Spleen (tissue), 11 donors: ENCODE measurements at regions not wholly inside any gene's neighbourhood (a gene's known extent, or its start where the extent isn't known, plus 50 kb on each side); places are given as distances from the start of the nearest gene placed in this dataset.

ENCODE experiments used
- DNase-seq: peaks from one replicate; pipeline ENCODE4 v3.0.0-alpha.2; 2020
- H3K27ac ChIP-seq, 8 donors: fragments of 200-600 bp; sonication (generic) in 7 of 8; 1 replicate in 4 of 8; 2 replicates in 4 of 8; pipeline versions ENCODE4 v1.5.0 to v1.8.0; 2016 to 2021; ENCODE audit warnings: inconsistent platforms in 4 of 8, mild to moderate bottlenecking in 4 of 8, moderate library complexity in 1 of 8
- H3K27me3 ChIP-seq, 7 donors: fragments of 200-600 bp; sonication (generic) in 6 of 7; replicated peaks in 1 of 7; 1 replicate in 4 of 7; 2 replicates in 3 of 7; pipeline versions ENCODE4 v1.5.0 to v1.8.0; 2016 to 2021; ENCODE audit warnings: inconsistent platforms in 3 of 7, mild to moderate bottlenecking in 1 of 7
- H3K36me3 ChIP-seq, 6 donors: fragments of 200-600 bp; sonication (generic) in 5 of 6; 1 replicate in 4 of 6; 2 replicates in 2 of 6; pipeline versions ENCODE4 v1.5.0 to v1.8.0; 2016 to 2021; ENCODE audit warnings: inconsistent platforms in 2 of 6
- H3K4me1 ChIP-seq, 6 donors: fragments of 200-600 bp; sonication (generic) in 5 of 6; 1 replicate in 3 of 6; 2 replicates in 3 of 6; pipeline versions ENCODE4 v1.5.0 to v1.8.0; 2016 to 2021; ENCODE audit warnings: inconsistent platforms in 3 of 6
- H3K4me3 ChIP-seq, 8 donors: fragments of 200-600 bp; sonication (generic) in 7 of 8; 1 replicate in 4 of 8; 2 replicates in 4 of 8; pipeline versions ENCODE4 v1.5.0 to v1.8.0; 2016 to 2021; ENCODE audit warnings: inconsistent platforms in 4 of 8, mild to moderate bottlenecking in 4 of 8, moderate library complexity in 2 of 8
- H3K9me3 ChIP-seq, 8 donors: fragments of 200-600 bp; sonication (generic) in 7 of 8; 1 replicate in 4 of 8; 2 replicates in 4 of 8; pipeline versions ENCODE4 v1.5.0 to v1.8.0; 2016 to 2021; ENCODE audit warnings: inconsistent platforms in 4 of 8
- CTCF ChIP-seq, 11 experiments: fragments of 200-600 bp in 7 of 11; fragments of 450-650 bp in 4 of 11; sonication (generic) in 4 of 11; IDR thresholded peaks in 8 of 11; conservative IDR thresholded peaks in 3 of 11; 1 replicate in 7 of 11; 2 replicates in 4 of 11; pipeline versions ENCODE4 v1.4.0 to v1.8.0; 2016 to 2021; ENCODE audit warnings: antibody characterized with exemption in 11 of 11, inconsistent platforms in 4 of 11, mild to moderate bottlenecking in 1 of 11
- POLR2A ChIP-seq, 3 donors: fragments of 450-650 bp; IDR thresholded peaks; one replicate each; pipeline ENCODE4 v1.5.1; 2017; ENCODE audit warnings: antibody characterized with exemption in 3 of 3, mild to moderate bottlenecking in 1 of 3
- POLR2AphosphoS5 ChIP-seq, 3 donors: sonication (generic); formaldehyde crosslinking; IDR thresholded peaks; one replicate each; pipeline ENCODE4 v1.5.1; 2017; ENCODE audit warnings: antibody characterized with exemption in 3 of 3
- WGBS, 5 donors: extraction: QIAGEN DNeasy Blood & Tissue Kit in 3 of 5; methylation state at CpG; one replicate each; pipeline versions ENCODE4 v1.1.5 to v1.1.7; 2013 to 2018; 5-methylcytosine and 5-hydroxymethylcytosine counted together
- intact Hi-C: fragments of 100-400 bp; cut with DNase I; formaldehyde crosslinking; loops from one replicate; pipeline ENCODE4 v1.15.0; 2023; ENCODE audit warnings: low total_unique reads
- donor health status: healthy with polysubstance abuse.
- donor health status: DM: no; HTN: no; CAD: no; lungs with moderate emphysema.
- donor health status: DM: no; HTN: no; CAD: no.
- donor health status: Bipolar disorder and iron deficiency.
- donor health status: healthy.
- donor health status: DM: no; HTN: no; CAD: no.
- donor health status: DM: yes; HTN: yes; CAD: no.

DNA sequence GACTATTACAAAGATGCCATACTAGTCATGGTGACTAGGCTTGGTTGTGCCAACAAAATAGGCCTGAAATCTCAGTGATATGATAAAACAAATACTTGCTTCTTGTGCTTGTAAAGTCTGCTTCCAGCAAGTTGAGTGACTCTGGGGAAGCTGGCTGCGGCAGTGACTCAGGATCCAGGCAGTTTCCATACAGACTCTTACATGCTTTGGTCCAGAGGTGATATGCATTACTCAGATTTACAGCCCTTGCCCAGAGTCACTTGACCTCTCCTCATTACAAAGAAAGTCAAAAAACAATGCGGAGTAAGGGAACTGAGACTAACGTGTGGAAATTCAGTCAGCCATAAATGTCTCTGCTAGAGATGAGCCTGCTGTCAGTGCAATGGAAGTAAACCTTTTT lies 387.5 kb downstream of the KCNA4 start:
- H3K4me1 ChIP-seq, result no peaks in the 10 kb centered on the region

DNA sequence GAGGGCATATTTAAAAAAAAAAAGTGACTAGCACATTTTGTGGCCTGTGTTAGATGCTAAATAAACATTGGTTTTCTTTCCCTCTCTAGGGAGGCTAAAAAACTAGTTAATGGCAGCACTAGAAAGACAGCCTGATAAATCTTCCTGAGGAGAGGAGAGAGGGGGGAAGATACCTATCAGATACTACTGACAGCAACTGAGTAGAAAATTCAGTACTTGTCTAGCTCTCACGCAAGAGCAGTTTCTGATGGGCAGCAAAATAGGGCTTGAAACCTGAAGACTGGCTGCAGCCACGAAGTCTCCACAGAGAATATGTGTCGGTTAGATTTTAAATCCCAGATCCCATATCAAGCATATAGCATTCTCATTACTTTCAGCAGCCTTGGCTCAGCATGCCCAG lies 388.2 kb downstream of the KCNA4 start:
- Histone ChIP-seq H3K36me3 (no peaks in the 10 kb centered on the region), H3K4me1 (no peaks in the 10 kb centered on the region), H3K4me3 (no peak overlapping the region), H3K27me3 (no peaks in the 10 kb centered on the region), H3K9me3 (no peaks in the 10 kb centered on the region), H3K27ac (no peak overlapping the region)
- no peak for TF ChIP-seq POLR2A (IDR thresholded peaks at IDR 0.05)
- no peak for TF ChIP-seq CTCF (IDR thresholded peaks at IDR 0.05 in 8 of 11, conservative IDR thresholded peaks at IDR 0.05 in 3 of 11)
- TF ChIP-seq POLR2AphosphoS5 (IDR thresholded peaks at IDR 0.05), result no peak
- DNase-seq, result no peak
- WGBS, 5 donors, result 74 to 87% (median 80%) methylated on average over 3 of the region's 3 CpGs
- intact Hi-C loops, result no loop called here

More for the DNA sequence above, 387.5 kb downstream of the KCNA4 start:
- Histone ChIP-seq H3K4me3 (no peak overlapping the region), H3K9me3 (no peaks in the 10 kb centered on the region), H3K27ac (no peak overlapping the region), H3K36me3 (no peaks in the 10 kb centered on the region), H3K27me3 (no peaks in the 10 kb centered on the region)
- no peak for TF ChIP-seq POLR2A (IDR thresholded peaks at IDR 0.05)
- no peak for TF ChIP-seq CTCF (IDR thresholded peaks at IDR 0.05 in 8 of 11, conservative IDR thresholded peaks at IDR 0.05 in 3 of 11)
- TF ChIP-seq POLR2AphosphoS5 (IDR thresholded peaks at IDR 0.05), result no peak
- DNase-seq, result no peak
- intact Hi-C loops, result no loop called here
- WGBS, 5 donors, result 73 to 87% (median 81%) methylated on average over 3 of the region's 3 CpGs

GRCh38 chr11:29627541-29627940 lies 389.3 kb downstream of the KCNA4 start:
- TF ChIP-seq CTCF (IDR thresholded peaks at IDR 0.05 in 8 of 11, conservative IDR thresholded peaks at IDR 0.05 in 3 of 11), result no peak
- TF ChIP-seq POLR2A (IDR thresholded peaks at IDR 0.05), result no peak
- TF ChIP-seq POLR2AphosphoS5 (IDR thresholded peaks at IDR 0.05), result no peak
- 62 to 84% (median 74%) methylated on average over 1 of the region's 1 CpG for WGBS, 5 donors
- H3K27me3 ChIP-seq, result no peaks in the 10 kb centered on the region
- H3K9me3 ChIP-seq, result no peaks in the 10 kb centered on the region
- H3K36me3 ChIP-seq, result no peaks in the 10 kb centered on the region
- H3K4me1 ChIP-seq, result no peaks in the 10 kb centered on the region
- H3K4me3 ChIP-seq, result no peak overlapping the region
- intact Hi-C loops, result no loop called here
- no peak for DNase-seq
- no peak overlapping the region for H3K27ac ChIP-seq

GRCh38 chr11:29623144-29623722 lies 393.6 kb downstream of the KCNA4 start:
- Histone ChIP-seq H3K36me3 (no peaks in the 10 kb centered on the region), H3K4me1 (no peaks in the 10 kb centered on the region), H3K4me3 (no peak overlapping the region), H3K27ac (no peak overlapping the region), H3K9me3 (no peaks in the 10 kb centered on the region), H3K27me3 (no peaks in the 10 kb centered on the region)
- intact Hi-C loops, result no loop called here
- no peak for TF ChIP-seq POLR2AphosphoS5 (IDR thresholded peaks at IDR 0.05)
- TF ChIP-seq POLR2A (IDR thresholded peaks at IDR 0.05), result no peak
- TF ChIP-seq CTCF (IDR thresholded peaks at IDR 0.05 in 8 of 11, conservative IDR thresholded peaks at IDR 0.05 in 3 of 11), result no peak
- no peak for DNase-seq
- WGBS, 5 donors, result 38 to 50% (median 43%) methylated on average over 5 of the region's 5 CpGs
